HG02970 (cell line): ENCODE measurements at regions not wholly inside any gene's neighbourhood (a gene's known extent, or its start where the extent isn't known, plus 50 kb on each side); places are given as distances from the start of the nearest gene placed in this dataset.
"Not testable (repeated sequence)": the region's sequence is repeated elsewhere in the genome, so short reads cannot be mapped to it uniquely, and the experiment has no call there.

Experiments
- ATAC-seq: cut with Tn5 transposase; IDR thresholded peaks from one replicate; pipeline ENCODE4 v1.9.1; 2021; ENCODE audit warnings: mild to moderate bottlenecking, moderate library complexity, moderate number of reproducible peaks; ENCODE audit not compliant: unreplicated experiment, low FRiP score

GRCh38 chr4:181006499-181007260 is 1236.5 kb upstream of the TENM3 start:
- ATAC-seq: no peak

GRCh38 chr4:181007751-181008150 is 1235.5 kb upstream of the TENM3 start:
- no peak for ATAC-seq

DNA sequence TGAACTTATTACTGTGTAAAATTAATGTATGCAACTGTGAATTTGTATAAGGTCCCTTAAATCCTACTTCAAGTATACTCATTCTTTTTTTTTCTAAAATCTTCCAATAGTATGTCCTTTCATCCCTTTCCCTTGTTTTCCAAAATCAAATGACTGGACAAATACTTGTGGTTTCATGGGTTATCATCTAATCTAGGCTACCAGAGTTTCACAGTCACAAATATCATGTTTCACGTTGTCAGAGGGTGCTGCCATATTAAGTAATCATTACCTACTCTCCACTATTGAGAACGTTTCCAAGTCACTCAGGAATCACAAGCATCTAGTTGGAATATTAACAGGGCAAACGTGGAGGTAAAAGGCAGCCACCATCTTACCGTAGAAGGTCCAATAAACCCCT is 1235.0 kb upstream of the TENM3 start:
- ATAC-seq: no peak

DNA sequence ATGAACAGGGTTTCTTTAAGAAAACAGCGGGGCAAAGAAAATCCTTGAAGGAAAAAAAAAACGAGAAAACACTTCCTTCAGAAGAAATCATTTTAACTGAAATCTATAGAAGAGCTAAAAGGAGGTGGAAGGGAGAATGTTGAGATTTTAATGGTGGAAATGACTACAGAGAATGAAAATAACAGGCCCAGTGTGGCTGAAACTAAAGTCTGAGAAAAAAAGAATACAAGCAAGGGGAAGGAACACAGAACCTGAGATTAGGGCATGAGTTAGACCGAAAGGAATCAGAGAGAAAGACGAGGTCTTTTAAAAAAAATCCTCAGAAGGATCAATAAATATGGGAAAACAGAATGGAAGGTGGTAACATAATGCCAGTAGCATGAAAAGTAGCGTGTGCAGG is 1230.0 kb upstream of the TENM3 start:
- ATAC-seq: no peak

GRCh38 chr4:181017038-181017437 is 1226.2 kb upstream of the TENM3 start:
- no peak for ATAC-seq

- ATAC-seq: no peak
Measured at GRCh38 chr4:181018472-181018871, 1224.7 kb upstream of the TENM3 start.

- no peak for ATAC-seq
Measured at GRCh38 chr4:181018913-181019312, 1224.3 kb upstream of the TENM3 start.

- no peak for ATAC-seq
Measured at GRCh38 chr4:181020456-181020855, 1222.7 kb upstream of the TENM3 start.

GRCh38 chr4:181021213-181021612 is 1222.0 kb upstream of the TENM3 start:
- no peak for ATAC-seq

DNA sequence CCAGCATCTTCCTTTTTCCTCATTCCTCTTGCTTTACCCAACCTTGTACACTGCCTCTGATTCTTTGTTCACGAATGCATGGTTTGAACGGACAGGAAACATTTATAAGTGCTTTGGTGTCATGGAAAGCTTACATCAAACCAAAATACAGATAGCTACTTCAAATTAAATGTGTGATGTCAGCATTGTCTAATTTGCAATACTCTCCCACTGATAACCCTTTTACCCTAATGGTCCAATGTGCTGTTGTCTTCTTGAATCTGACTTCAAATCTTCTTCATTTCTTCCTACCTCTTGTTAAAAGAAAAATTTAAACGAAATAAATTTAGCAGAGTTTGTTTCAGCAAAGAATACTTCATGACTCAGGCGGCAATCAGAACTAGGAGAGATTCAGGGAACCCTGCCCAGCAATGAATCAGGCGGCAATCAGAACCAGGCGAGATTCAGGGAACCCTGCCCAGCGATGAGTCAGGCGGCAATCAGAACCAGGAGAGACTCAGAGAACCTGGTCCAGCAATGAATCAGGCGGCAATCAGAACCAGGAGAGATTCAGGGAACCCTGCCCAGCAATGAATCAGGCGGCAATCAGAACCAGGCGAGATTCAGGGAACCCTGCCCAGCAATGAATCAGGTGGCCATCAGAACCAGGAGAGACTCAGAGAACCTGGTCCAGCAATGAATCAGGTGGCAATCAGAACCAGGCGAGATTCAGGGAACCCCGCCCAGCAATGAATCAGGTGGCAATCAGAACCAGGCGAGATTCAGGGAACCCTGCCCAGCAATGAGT is 1212.9 kb upstream of the TENM3 start:
- not testable (repeated sequence) for ATAC-seq

DNA sequence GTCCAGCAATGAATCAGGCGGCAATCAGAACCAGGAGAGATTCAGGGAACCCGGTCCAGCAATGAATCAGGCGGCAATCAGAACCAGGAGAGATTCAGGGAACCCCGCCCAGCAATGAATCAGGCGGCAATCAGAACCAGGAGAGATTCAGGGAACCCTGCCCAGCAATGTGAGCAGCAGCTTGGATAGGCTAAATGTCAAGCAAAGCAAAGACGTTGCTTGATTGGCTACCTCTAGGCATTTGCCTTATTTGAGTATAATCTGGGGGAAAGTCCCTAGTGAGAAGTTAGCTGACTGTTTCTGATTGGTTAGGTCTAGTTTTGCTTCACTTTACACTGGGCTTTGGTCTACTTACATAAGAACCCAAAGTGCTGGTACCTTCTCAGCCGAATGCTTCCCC is 1212.2 kb upstream of the TENM3 start:
- ATAC-seq: no peak

GRCh38 chr4:181043486-181043885 is 1199.7 kb upstream of the TENM3 start:
- no peak for ATAC-seq

DNA sequence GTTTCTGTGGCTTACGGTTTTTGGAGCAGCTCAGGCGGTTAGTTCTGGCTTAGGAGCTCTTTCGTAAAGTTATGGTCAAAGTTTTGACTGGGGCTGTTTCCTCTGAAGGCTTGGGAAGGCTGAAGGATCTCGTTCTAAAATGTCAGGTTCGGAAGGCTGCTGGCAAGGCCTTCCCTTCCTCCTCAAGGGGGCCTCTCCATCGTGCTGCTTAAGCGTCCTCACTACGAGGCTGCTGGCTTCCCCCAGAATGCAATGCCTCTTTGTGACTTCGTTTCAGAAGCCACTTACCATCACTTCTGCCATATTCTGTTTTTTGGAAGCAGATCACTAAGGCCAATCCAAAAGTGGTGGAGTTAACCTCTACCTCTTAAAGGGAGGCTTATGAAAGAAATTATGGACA is 1196.4 kb upstream of the TENM3 start:
- ATAC-seq: no peak

GRCh38 chr4:181051931-181052330 is 1191.3 kb upstream of the TENM3 start:
- no peak for ATAC-seq

- no peak for ATAC-seq
Measured at GRCh38 chr4:181061787-181062186, 1181.4 kb upstream of the TENM3 start.

GRCh38 chr4:181063212-181063611 is 1180.0 kb upstream of the TENM3 start:
- no peak for ATAC-seq

GRCh38 chr4:181077341-181077740 is 1165.9 kb upstream of the TENM3 start:
- no peak for ATAC-seq

DNA sequence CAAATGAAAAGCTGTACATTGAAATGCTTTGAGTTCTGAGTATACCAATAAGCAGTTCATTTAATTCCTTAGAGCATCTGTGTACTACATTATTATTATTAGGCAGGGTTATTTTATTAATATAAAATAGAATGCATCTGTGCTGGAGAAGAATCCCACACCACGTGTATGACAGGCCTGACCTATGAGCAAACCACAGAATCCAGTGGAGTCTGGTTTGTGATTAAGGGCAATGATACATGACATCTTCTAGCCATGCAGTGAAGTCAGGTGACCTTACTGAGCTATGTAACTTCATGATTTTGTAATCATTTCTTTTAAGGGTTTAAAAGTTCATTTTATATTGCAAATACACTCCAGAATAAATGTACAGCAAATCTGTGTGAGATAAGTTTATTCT is 1165.0 kb upstream of the TENM3 start:
- ATAC-seq: no peak

- no peak for ATAC-seq
Measured at GRCh38 chr4:181083757-181084361, 1159.3 kb upstream of the TENM3 start.

DNA sequence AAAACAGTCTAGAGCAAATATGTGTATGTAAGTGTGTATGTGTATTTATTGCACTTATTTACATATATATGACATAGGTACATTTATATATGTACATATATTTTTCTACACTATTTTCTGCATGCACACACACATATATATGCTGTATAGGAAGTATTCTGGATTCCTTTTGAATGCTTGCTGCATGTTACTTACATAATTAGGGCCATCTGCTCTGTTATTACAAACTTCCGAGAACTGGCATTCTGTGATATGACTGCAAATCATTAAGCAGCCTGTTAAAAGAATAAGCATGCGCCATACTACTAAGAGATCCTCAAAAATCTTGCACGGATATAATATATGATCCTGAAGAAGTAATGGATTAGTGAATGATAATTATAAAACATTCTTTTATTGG is 1157.6 kb upstream of the TENM3 start:
- no peak for ATAC-seq

DNA sequence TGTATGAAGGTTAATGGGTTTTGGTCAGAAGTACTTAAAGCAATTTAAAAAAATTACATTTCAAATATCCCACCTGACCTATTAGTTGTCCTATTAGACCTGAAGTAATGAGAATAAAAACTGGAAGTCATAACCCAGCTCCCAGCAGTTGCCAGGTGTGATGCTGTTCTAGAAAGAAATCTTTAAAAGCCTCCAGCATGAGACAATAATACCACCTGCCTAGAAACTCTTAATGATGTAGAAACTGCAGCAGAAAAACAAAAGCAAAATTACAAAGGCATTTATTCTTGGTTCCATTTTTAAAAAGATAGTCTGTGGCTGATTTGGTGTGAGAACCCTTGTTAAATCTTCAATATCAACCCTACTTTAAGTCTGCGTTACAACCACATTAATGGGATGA is 1137.7 kb upstream of the TENM3 start:
- no peak for ATAC-seq

DNA sequence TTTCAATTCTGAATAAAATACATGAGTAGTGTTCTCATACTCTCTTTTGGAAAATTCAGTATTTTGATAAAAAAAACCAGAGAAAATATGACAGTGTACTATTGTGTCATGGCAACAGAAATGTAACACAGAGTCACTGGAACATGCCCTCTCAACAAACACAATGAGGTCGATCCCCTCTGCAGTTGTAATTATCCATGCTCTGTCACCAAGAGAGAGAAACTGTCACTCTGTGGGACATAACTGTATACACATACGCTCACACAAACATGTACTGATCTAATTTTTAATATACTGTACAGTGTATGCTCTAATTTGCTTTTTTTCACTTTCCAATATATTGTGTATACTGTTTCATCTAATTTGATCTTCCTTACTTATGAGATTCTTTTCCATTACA is 1136.8 kb upstream of the TENM3 start:
- no peak for ATAC-seq
